ENCODE measurements at regions not wholly inside any gene's neighbourhood (a gene's known extent, or its start where the extent isn't known, plus 50 kb on each side); places are given as distances from the start of the nearest gene placed in this dataset.

DNA sequence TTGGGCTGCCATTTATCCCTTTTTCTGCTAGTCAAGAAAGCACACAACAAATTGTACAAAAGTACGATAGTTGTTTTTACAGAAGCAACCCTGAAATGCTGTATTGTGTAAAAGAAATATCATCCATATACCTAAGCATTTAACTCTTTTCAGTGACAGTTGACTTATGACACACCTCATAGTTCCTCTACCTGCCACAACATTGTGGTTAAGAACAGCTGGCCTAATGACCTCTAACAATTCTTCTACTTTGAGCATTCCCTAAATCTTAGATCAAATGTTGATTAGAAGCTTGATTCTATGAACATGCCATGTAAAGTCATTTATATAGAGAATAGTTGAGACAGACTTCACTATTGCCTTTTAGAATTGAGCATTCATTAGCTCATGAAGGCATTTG is 165.9 kb upstream of the SETBP1 start:
- no peaks in the 10 kb centered on the region; the same call in 1 of the 2 replicates for H3K4me1 ChIP-seq (ENCODE audit: insufficient read depth, low read length)
- no peak overlapping the region for H3K9ac ChIP-seq (ENCODE audit: low read depth, low read length)
- no peak overlapping the region for H3K27ac ChIP-seq (ENCODE audit: low read depth, low read length)
- no peaks in the 10 kb centered on the region for H3K9me3 ChIP-seq (ENCODE audit: insufficient read depth, low read depth, low read length)
- H3K36me3 ChIP-seq (ENCODE audit: insufficient read depth, low read length), result no peaks in the 10 kb centered on the region
- H3K27me3 ChIP-seq (ENCODE audit: insufficient read depth, low read length), result no peaks in the 10 kb centered on the region
- 100% methylated on average over 1 of the region's 1 CpG for WGBS
- no peak overlapping the region for H3K4me3 ChIP-seq (ENCODE audit: low read length)

DNA sequence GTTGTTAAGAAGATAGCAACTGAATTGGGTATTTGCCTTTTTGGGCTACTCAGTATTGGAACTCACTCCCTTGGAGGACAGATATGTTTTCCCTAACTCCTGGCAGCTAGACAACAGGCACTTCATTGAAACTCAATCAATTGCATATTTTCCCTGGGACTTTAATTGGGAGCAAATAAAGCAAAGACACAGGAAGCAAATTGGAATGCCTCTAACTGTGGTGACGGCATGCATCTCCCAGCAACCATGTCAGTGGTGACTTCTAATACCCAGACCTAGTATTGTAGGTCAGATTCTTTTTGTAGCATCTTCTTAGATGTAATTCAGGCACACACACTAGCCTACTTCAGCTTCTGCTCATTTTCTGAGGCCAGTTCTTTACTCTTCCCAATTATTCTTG is 164.2 kb upstream of the SETBP1 start:
- no peaks in the 10 kb centered on the region; the same call in 1 of the 2 replicates for H3K4me1 ChIP-seq (ENCODE audit: insufficient read depth, low read length)
- no peak overlapping the region for H3K27ac ChIP-seq (ENCODE audit: low read depth, low read length)
- H3K27me3 ChIP-seq (ENCODE audit: insufficient read depth, low read length), result no peaks in the 10 kb centered on the region
- no peak overlapping the region for H3K4me3 ChIP-seq (ENCODE audit: low read length)
- 95% methylated on average over 1 of the region's 1 CpG for WGBS
- H3K36me3 ChIP-seq (ENCODE audit: insufficient read depth, low read length), result no peaks in the 10 kb centered on the region
- H3K9ac ChIP-seq (ENCODE audit: low read depth, low read length), result no peak overlapping the region
- no peaks in the 10 kb centered on the region for H3K9me3 ChIP-seq (ENCODE audit: insufficient read depth, low read depth, low read length)

DNA sequence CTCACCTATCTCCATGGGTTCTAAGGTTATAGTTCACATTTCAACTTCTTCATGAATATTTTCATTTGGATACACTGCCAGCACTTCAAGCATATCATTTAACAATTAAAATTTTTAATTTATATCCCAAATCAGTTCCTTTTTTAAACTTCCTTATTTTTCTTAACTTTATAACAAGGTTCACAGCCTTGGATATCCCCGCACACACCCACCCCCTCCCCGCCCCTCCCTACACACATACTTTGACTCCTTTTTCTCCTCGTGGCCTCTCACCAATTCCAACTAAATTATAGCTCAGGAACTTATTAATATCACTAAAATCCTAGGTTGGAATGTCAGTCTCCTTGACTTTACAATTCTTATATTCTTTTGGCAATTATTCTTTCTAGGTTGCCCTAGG is 163.6 kb upstream of the SETBP1 start:
- 91% methylated on average over 3 of the region's 3 CpGs for WGBS
- H3K9me3 ChIP-seq (ENCODE audit: insufficient read depth, low read depth, low read length), result no peaks in the 10 kb centered on the region
- H3K4me3 ChIP-seq (ENCODE audit: low read length), result no peak overlapping the region

DNA sequence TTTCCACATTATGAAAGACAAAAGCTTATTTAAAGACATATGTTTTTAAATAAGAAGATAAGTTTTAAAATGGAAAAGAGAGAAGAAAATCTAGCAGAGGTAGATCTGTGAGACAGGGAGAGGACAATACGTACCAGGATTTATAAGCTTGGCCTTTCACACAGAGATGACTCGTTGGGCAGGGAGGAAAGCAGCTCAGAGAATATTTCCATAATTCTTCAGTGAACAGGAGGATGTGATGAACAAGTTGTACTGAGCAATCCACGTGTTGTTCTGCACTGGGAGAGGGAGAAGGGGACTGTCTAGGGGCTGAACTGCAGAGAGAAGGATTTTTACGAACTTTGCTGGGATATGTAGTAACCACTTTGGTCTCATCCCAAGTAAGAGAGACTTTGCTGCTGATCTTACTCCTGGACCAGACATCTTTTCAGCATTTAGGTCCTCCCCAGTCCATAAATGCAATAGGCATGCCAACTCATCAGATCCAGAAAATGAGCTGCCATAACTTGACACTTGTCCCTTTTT is 162.5 kb upstream of the SETBP1 start:
- H3K27ac ChIP-seq (ENCODE audit: low read depth, low read length), result no peak overlapping the region
- no peaks in the 10 kb centered on the region; the same call in 1 of the 2 replicates for H3K4me1 ChIP-seq (ENCODE audit: insufficient read depth, low read length)
- H3K4me3 ChIP-seq (ENCODE audit: low read length), result no peak overlapping the region
- 92% methylated on average over 4 of the region's 4 CpGs for WGBS
- H3K27me3 ChIP-seq (ENCODE audit: insufficient read depth, low read length), result no peaks in the 10 kb centered on the region
- H3K9ac ChIP-seq (ENCODE audit: low read depth, low read length), result no peak overlapping the region
- H3K36me3 ChIP-seq (ENCODE audit: insufficient read depth, low read length), result no peaks in the 10 kb centered on the region
- H3K9me3 ChIP-seq (ENCODE audit: insufficient read depth, low read depth, low read length), result no peaks in the 10 kb centered on the region

More for the DNA sequence above, 163.6 kb upstream of the SETBP1 start:
- Histone ChIP-seq H3K27me3 (ENCODE audit: insufficient read depth, low read length) (no peaks in the 10 kb centered on the region), H3K36me3 (ENCODE audit: insufficient read depth, low read length) (no peaks in the 10 kb centered on the region), H3K9ac (ENCODE audit: low read depth, low read length) (no peak overlapping the region), H3K27ac (ENCODE audit: low read depth, low read length) (no peak overlapping the region), H3K4me1 (ENCODE audit: insufficient read depth, low read length) (no peaks in the 10 kb centered on the region; the same call in 1 of the 2 replicates)

DNA sequence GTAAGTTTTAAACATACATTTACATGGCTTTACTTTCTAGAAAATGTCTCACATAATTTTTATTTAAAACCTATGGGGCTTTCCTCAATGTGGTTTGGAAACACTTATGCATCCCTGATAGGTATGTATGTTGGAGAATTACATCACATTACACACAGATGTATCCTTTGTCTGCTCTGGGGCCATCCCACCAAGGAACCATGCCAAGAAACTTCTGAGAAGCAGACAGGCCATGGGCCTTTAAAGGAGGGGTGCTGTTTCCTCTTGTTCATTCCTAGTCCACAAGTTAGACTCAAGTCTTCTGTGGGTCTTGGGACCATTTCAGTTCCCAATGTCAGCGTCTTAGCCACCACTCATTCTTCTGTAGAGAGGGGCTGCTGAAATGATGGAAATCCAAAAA is 162.0 kb upstream of the SETBP1 start:
- Histone ChIP-seq H3K27me3 (ENCODE audit: insufficient read depth, low read length) (no peaks in the 10 kb centered on the region), H3K9me3 (ENCODE audit: insufficient read depth, low read depth, low read length) (no peaks in the 10 kb centered on the region), H3K9ac (ENCODE audit: low read depth, low read length) (no peak overlapping the region), H3K4me1 (ENCODE audit: insufficient read depth, low read length) (no peaks in the 10 kb centered on the region; the same call in 1 of the 2 replicates), H3K36me3 (ENCODE audit: insufficient read depth, low read length) (no peaks in the 10 kb centered on the region), H3K27ac (ENCODE audit: low read depth, low read length) (no peak overlapping the region), H3K4me3 (ENCODE audit: low read length) (no peak overlapping the region)
- 100% methylated on average over 1 of the region's 1 CpG for WGBS

DNA sequence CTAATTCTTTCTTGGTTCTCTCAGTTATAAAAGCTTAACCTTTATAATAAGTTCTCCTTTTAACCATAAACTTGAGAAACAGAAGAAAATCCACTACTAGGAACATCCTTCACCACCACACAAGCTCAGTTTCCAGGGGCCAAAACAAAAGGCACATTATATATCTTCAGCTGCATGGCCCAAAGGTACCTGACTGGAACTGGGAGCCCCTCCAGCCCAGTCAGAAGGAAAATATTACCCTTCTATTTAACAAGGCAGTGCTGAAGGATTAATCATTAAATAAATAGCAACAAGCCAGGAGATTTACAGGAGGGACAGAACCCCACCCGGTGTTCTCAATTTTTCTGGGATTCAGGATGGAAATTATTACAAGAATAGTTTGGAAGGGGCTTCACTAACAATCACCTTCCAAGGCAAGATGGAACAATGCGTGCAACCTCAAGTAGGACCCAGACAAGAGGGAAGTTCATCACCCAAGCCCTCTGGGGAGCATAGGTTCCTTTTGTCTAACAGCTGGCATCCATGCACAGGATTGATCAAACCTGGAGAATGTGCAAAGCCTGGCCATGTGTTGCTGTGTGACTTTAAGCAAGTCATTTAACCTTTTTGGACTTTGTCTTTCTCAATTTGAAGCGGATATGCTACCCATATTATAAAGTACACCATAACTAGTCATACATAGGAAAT is 159.6 kb upstream of the SETBP1 start:
- Histone ChIP-seq H3K4me3 (ENCODE audit: low read length) (no peak overlapping the region), H3K27ac (ENCODE audit: low read depth, low read length) (no peak overlapping the region), H3K36me3 (ENCODE audit: insufficient read depth, low read length) (no peaks in the 10 kb centered on the region), H3K27me3 (ENCODE audit: insufficient read depth, low read length) (no peaks in the 10 kb centered on the region), H3K4me1 (ENCODE audit: insufficient read depth, low read length) (no peaks in the 10 kb centered on the region; the same call in 1 of the 2 replicates), H3K9me3 (ENCODE audit: insufficient read depth, low read depth, low read length) (no peaks in the 10 kb centered on the region), H3K9ac (ENCODE audit: low read depth, low read length) (no peak overlapping the region)
- WGBS, result 89% methylated on average over 3 of the region's 3 CpGs

DNA sequence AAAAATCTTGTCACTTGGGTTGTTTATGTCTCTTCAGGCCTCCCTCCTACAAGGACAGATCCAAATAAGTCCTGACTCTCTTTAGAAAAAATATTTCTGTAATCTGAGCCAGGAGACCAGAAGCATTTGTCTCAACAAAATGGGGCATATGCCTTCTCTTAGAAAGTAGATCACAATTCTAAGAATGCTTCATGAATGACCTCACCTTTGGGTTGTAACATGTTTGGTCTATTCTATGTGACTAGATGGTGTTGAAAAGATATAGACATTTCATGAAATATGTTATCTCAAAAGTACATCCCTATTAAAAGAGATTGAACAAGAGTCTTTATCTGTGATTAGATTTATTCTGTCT is 159.0 kb upstream of the SETBP1 start:
- no peak overlapping the region for H3K27ac ChIP-seq (ENCODE audit: low read depth, low read length)
- H3K9ac ChIP-seq (ENCODE audit: low read depth, low read length), result no peak overlapping the region
- no peaks in the 10 kb centered on the region for H3K4me1 ChIP-seq (ENCODE audit: insufficient read depth, low read length)
- no peaks in the 10 kb centered on the region for H3K36me3 ChIP-seq (ENCODE audit: insufficient read depth, low read length)
- H3K4me3 ChIP-seq (ENCODE audit: low read length), result no peak overlapping the region
- H3K9me3 ChIP-seq (ENCODE audit: insufficient read depth, low read depth, low read length), result no peaks in the 10 kb centered on the region
- H3K27me3 ChIP-seq (ENCODE audit: insufficient read depth, low read length), result no peaks in the 10 kb centered on the region

DNA sequence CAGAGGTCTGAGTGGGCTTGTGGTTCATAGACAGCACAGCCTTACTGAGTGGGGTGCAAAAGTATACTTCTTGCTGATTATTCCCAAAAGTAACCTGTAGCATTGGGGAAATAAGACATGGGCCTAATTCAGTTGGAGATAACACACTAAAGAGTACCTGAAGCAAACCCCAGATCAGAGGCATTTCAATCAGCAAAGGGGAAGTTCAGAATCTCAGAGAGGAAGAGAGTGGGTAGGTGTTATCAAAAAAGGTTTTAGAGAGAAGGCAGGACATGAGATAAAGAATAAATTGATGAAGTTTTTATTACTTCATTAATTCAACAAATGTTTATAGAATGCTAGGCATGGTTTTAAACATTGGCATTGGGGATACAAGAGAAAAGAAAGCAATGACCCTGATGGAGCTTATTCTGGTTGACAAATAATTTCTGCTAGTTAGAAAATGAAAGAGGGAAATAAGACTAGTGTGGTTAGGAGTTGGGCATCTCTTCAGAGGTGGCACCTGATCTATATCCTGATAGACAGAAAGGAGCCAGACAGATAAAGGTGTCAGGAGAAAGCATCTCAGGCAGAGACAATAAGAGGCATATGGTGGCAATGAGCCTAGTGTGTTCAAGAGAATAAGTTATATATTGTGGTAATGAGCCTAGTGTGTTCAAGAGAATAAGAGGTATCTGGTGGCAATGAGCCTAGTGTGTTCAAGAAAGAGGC is 153.8 kb upstream of the SETBP1 start:
- Histone ChIP-seq H3K27me3 (ENCODE audit: insufficient read depth, low read length) (no peaks in the 10 kb centered on the region), H3K9ac (ENCODE audit: low read depth, low read length) (no peak overlapping the region), H3K4me1 (ENCODE audit: insufficient read depth, low read length) (no peaks in the 10 kb centered on the region), H3K36me3 (ENCODE audit: insufficient read depth, low read length) (no peaks in the 10 kb centered on the region), H3K4me3 (ENCODE audit: low read length) (no peak overlapping the region), H3K27ac (ENCODE audit: low read depth, low read length) (no peak overlapping the region), H3K9me3 (ENCODE audit: insufficient read depth, low read depth, low read length) (no peaks in the 10 kb centered on the region)

DNA sequence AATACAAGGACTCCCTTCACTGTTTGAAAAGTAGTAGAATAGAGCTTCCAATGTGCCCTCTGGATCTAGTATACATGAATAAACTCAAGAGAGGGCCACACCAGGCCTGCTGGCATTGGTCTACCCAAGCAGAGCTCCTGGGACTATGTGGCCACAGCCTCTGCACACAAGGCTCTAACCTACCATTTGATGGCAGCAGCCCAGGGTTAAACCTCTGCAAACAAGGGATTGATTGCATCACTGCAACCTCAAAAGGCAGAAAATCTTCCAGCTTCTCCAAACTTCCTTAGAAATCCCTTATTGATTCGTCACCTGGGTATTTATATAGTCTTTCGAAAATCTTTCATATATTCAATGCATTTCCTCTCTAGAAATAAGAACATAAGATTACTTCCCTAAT is 147.6 kb upstream of the SETBP1 start:
- Histone ChIP-seq H3K4me1 (ENCODE audit: insufficient read depth, low read length) (no peaks in the 10 kb centered on the region), H3K4me3 (ENCODE audit: low read length) (no peak overlapping the region), H3K27ac (ENCODE audit: low read depth, low read length) (no peak overlapping the region), H3K36me3 (ENCODE audit: insufficient read depth, low read length) (no peaks in the 10 kb centered on the region), H3K27me3 (ENCODE audit: insufficient read depth, low read length) (no peaks in the 10 kb centered on the region), H3K9me3 (ENCODE audit: insufficient read depth, low read depth, low read length) (no peaks in the 10 kb centered on the region), H3K9ac (ENCODE audit: low read depth, low read length) (no peak overlapping the region)
- WGBS, result 100% methylated on average over 2 of the region's 2 CpGs

DNA sequence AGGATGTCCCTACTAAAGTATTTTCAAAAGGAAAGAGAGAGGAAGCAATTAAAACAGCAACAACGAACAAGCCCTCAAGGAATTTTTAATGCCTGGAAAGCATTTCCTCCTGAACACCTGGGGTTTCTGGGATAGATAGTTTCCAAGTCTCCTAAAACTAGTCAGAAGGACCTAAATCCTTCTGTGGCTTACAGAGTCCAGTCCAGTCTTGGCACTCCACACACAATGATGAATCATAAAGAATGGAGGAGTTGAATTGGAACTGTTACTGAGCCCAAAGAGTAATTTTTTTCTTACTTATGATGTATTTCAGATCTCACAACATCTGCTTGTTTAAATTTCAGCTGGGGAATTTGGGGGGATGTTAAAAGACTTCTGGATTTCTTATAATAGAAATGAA is 144.6 kb upstream of the SETBP1 start:
- Histone ChIP-seq H3K27ac (ENCODE audit: low read depth, low read length) (no peak overlapping the region), H3K4me3 (ENCODE audit: low read length) (no peak overlapping the region), H3K36me3 (ENCODE audit: insufficient read depth, low read length) (no peaks in the 10 kb centered on the region), H3K4me1 (ENCODE audit: insufficient read depth, low read length) (no peaks in the 10 kb centered on the region), H3K27me3 (ENCODE audit: insufficient read depth, low read length) (no peaks in the 10 kb centered on the region), H3K9me3 (ENCODE audit: insufficient read depth, low read depth, low read length) (no peaks in the 10 kb centered on the region), H3K9ac (ENCODE audit: low read depth, low read length) (no peak overlapping the region)
- WGBS, result 100% methylated on average over 1 of the region's 1 CpG

DNA sequence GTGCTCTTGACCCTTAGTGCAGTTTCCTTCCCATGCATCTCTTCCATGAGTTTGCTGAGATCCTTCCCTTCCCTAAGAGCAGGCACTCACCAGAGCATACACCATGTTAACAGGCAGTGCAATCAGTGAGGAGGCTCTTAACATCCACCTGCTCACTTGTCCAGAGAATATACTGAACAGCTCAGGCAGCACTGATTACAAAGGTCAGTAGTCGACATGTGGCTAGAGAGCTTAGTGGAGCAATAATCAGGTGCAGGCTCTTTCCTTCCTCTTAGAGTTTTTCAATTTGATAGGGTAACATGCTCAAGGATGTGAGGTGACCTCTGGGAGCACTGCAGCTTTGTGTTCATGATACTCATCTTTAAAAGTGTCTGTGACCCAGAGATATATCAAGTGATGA is 144.1 kb upstream of the SETBP1 start:
- no peak overlapping the region for H3K4me3 ChIP-seq (ENCODE audit: low read length)
- no peaks in the 10 kb centered on the region for H3K9me3 ChIP-seq (ENCODE audit: insufficient read depth, low read depth, low read length)
- H3K27me3 ChIP-seq (ENCODE audit: insufficient read depth, low read length), result no peaks in the 10 kb centered on the region
- H3K36me3 ChIP-seq (ENCODE audit: insufficient read depth, low read length), result no peaks in the 10 kb centered on the region
- no peaks in the 10 kb centered on the region for H3K4me1 ChIP-seq (ENCODE audit: insufficient read depth, low read length)
- no peak overlapping the region for H3K27ac ChIP-seq (ENCODE audit: low read depth, low read length)
- 97% methylated on average over 1 of the region's 1 CpG for WGBS
- H3K9ac ChIP-seq (ENCODE audit: low read depth, low read length), result no peak overlapping the region

Data from HUES64 (cell line).